ENCODE measurements at regions not wholly inside any gene's neighbourhood (a gene's known extent, or its start where the extent isn't known, plus 50 kb on each side); places are given as distances from the start of the nearest gene placed in this dataset.
"Not testable (repeated sequence)": the region's sequence is repeated elsewhere in the genome, so short reads cannot be mapped to it uniquely, and the experiment has no call there.

- TF ChIP-seq POLR2A (IDR thresholded peaks at IDR 0.05; ENCODE audit: low read length); GATA1 (IDR thresholded peaks at IDR 0.05; ENCODE audit: low read depth, low read length): not testable (repeated sequence)
Observed at GRCh38 chr7:106530183-106530582, 130.8 kb downstream of the CCDC71L start.

All from erythroblast (primary cell).